ENCODE measurements at regions not wholly inside any gene's neighbourhood (a gene's known extent, or its start where the extent isn't known, plus 50 kb on each side); places are given as distances from the start of the nearest gene placed in this dataset.

- Histone ChIP-seq H3K4me1 (ENCODE audit: insufficient read depth, low read length) (no peaks in the 10 kb centered on the region), H3K36me3 (ENCODE audit: insufficient read depth, low read length) (no peaks in the 10 kb centered on the region), H3K9ac (ENCODE audit: low read length) (no peak overlapping the region), H3K27ac (ENCODE audit: low read depth, low read length) (no peak overlapping the region), H4K20me1 (ENCODE audit: insufficient read depth, low read length) (no peaks in the 10 kb centered on the region), H3K9me3 (ENCODE audit: insufficient read depth, low read depth, low read length) (no peaks in the 10 kb centered on the region), H3K79me2 (ENCODE audit: insufficient read depth, low read length) (no peaks in the 10 kb centered on the region), H2AFZ (ENCODE audit: low read depth, low read length) (no peak overlapping the region), H3K4me2 (ENCODE audit: low read length) (no peak overlapping the region), H3K4me3 (ENCODE audit: insufficient read depth, low read depth, low read length) (no peak overlapping the region), H3K27me3 (ENCODE audit: insufficient read depth, low read length) (no peaks in the 10 kb centered on the region)
- Mint-ChIP-seq H3K9me3 (ENCODE audit: unreplicated experiment) (peaks cover 4% of the 10 kb centered on the region), H3K4me3 (ENCODE audit: unreplicated experiment) (no peak overlapping the region), H3K27me3 (ENCODE audit: low read depth, unreplicated experiment) (no peaks in the 10 kb centered on the region), H3K27ac (ENCODE audit: unreplicated experiment) (no peak overlapping the region), H3K36me3 (ENCODE audit: low read depth, unreplicated experiment) (peaks cover 2% of the 10 kb centered on the region), H3K4me1 (ENCODE audit: low read depth, unreplicated experiment) (peaks cover 21% of the 10 kb centered on the region)
- DNase-seq (ENCODE audit: low read depth) (peak; percentile 80), FAIRE-seq (no peak)
- TF ChIP-seq CTCF (IDR thresholded peaks at IDR 0.05; ENCODE audit: insufficient read depth, low read depth, low read length) (no peak), EZH2 (IDR thresholded peaks at IDR 0.05; ENCODE audit: insufficient read depth, low read length) (no peak)
Measured at GRCh38 chr6:105510746-105511145, 107.9 kb upstream of the PREP start.

GRCh38 chr6:105509506-105510331 is 106.8 kb upstream of the PREP start:
- no peaks in the 10 kb centered on the region for H3K27me3 Mint-ChIP-seq (ENCODE audit: low read depth, unreplicated experiment)
- H3K4me3 ChIP-seq (ENCODE audit: insufficient read depth, low read depth, low read length): no peak overlapping the region
- DNase-seq (ENCODE audit: low read depth): no peak
- no peaks in the 10 kb centered on the region for H3K27me3 ChIP-seq (ENCODE audit: insufficient read depth, low read length)
- no peak overlapping the region for H3K4me3 Mint-ChIP-seq (ENCODE audit: unreplicated experiment)
- no peaks in the 10 kb centered on the region for H3K36me3 Mint-ChIP-seq (ENCODE audit: low read depth, unreplicated experiment)
- H3K27ac Mint-ChIP-seq (ENCODE audit: unreplicated experiment): no peak overlapping the region
- H3K79me2 ChIP-seq (ENCODE audit: insufficient read depth, low read length): no peaks in the 10 kb centered on the region
- H2AFZ ChIP-seq (ENCODE audit: low read depth, low read length): no peak overlapping the region
- no peak overlapping the region for H3K27ac ChIP-seq (ENCODE audit: low read depth, low read length)
- H3K36me3 ChIP-seq (ENCODE audit: insufficient read depth, low read length): no peaks in the 10 kb centered on the region
- no peaks in the 10 kb centered on the region for H3K9me3 ChIP-seq (ENCODE audit: insufficient read depth, low read depth, low read length)
- H3K4me2 ChIP-seq (ENCODE audit: low read length): no peak overlapping the region
- peaks cover 20% of the 10 kb centered on the region for H3K4me1 Mint-ChIP-seq (ENCODE audit: low read depth, unreplicated experiment)
- no peaks in the 10 kb centered on the region for H3K4me1 ChIP-seq (ENCODE audit: insufficient read depth, low read length)
- FAIRE-seq: no peak
- peaks cover 3% of the 10 kb centered on the region for H3K9me3 Mint-ChIP-seq (ENCODE audit: unreplicated experiment)
- no peak for TF ChIP-seq EZH2 (IDR thresholded peaks at IDR 0.05; ENCODE audit: insufficient read depth, low read length)
- TF ChIP-seq CTCF (IDR thresholded peaks at IDR 0.05; ENCODE audit: insufficient read depth, low read depth, low read length): peak; percentile 23
- H3K9ac ChIP-seq (ENCODE audit: low read length): no peak overlapping the region
- no peaks in the 10 kb centered on the region for H4K20me1 ChIP-seq (ENCODE audit: insufficient read depth, low read length)

GRCh38 chr6:105507811-105508210 is 104.9 kb upstream of the PREP start:
- peaks cover 20% of the 10 kb centered on the region for H3K4me1 Mint-ChIP-seq (ENCODE audit: low read depth, unreplicated experiment)
- no peaks in the 10 kb centered on the region for H4K20me1 ChIP-seq (ENCODE audit: insufficient read depth, low read length)
- H3K27ac ChIP-seq (ENCODE audit: low read depth, low read length): no peak overlapping the region
- H2AFZ ChIP-seq (ENCODE audit: low read depth, low read length): no peak overlapping the region
- no peaks in the 10 kb centered on the region for H3K4me1 ChIP-seq (ENCODE audit: insufficient read depth, low read length)
- no peaks in the 10 kb centered on the region for H3K36me3 Mint-ChIP-seq (ENCODE audit: low read depth, unreplicated experiment)
- DNase-seq (ENCODE audit: low read depth) (peak; percentile 84), FAIRE-seq (no peak)
- TF ChIP-seq EZH2 (IDR thresholded peaks at IDR 0.05; ENCODE audit: insufficient read depth, low read length) (no peak), CTCF (IDR thresholded peaks at IDR 0.05; ENCODE audit: insufficient read depth, low read depth, low read length) (no peak)
- H3K27me3 ChIP-seq (ENCODE audit: insufficient read depth, low read length): no peaks in the 10 kb centered on the region
- H3K9me3 Mint-ChIP-seq (ENCODE audit: unreplicated experiment): peaks cover 3% of the 10 kb centered on the region
- H3K27me3 Mint-ChIP-seq (ENCODE audit: low read depth, unreplicated experiment): peaks cover 3% of the 10 kb centered on the region
- H3K4me3 ChIP-seq (ENCODE audit: insufficient read depth, low read depth, low read length): no peak overlapping the region
- H3K27ac Mint-ChIP-seq (ENCODE audit: unreplicated experiment): no peak overlapping the region
- no peak overlapping the region for H3K4me3 Mint-ChIP-seq (ENCODE audit: unreplicated experiment)
- no peaks in the 10 kb centered on the region for H3K79me2 ChIP-seq (ENCODE audit: insufficient read depth, low read length)
- H3K9ac ChIP-seq (ENCODE audit: low read length): no peak overlapping the region
- no peaks in the 10 kb centered on the region for H3K36me3 ChIP-seq (ENCODE audit: insufficient read depth, low read length)
- no peaks in the 10 kb centered on the region for H3K9me3 ChIP-seq (ENCODE audit: insufficient read depth, low read depth, low read length)
- H3K4me2 ChIP-seq (ENCODE audit: low read length): no peak overlapping the region
